OCI-LY1 (cell line): ENCODE measurements at regions not wholly inside any gene's neighbourhood (a gene's known extent, or its start where the extent isn't known, plus 50 kb on each side); places are given as distances from the start of the nearest gene placed in this dataset.

ENCODE experiments used
- H2AFZ ChIP-seq: fragments of 200-600 bp; sonication (generic), shearing (Covaris generic); 2 replicates; pipeline ENCODE4 v1.6.0; 2014; ENCODE audit warnings: antibody characterized with exemption, mild to moderate bottlenecking, low read length
- H3F3A ChIP-seq: fragments of 200-600 bp; sonication (generic), shearing (Covaris generic); 2 replicates; pipeline ENCODE4 v1.6.0; 2014; ENCODE audit warnings: mild to moderate bottlenecking, antibody characterized with exemption, low read length, moderate library complexity; ENCODE audit not compliant: insufficient read depth
- H3K27ac ChIP-seq: fragments of 200-600 bp; sonication (generic); 2 replicates; pipeline ENCODE4 v1.5.1; 2014; ENCODE audit warnings: low read length, mixed run types, mild to moderate bottlenecking, low read depth; ENCODE audit not compliant: poor library complexity, severe bottlenecking
- H3K27me3 ChIP-seq: fragments of 200-600 bp; sonication (generic); 2 replicates; pipeline ENCODE4 v1.6.0; 2014; ENCODE audit warnings: antibody characterized with exemption, mild to moderate bottlenecking, low read length, moderate library complexity; ENCODE audit not compliant: insufficient read depth
- H3K36me3 ChIP-seq: fragments of 200-600 bp; sonication (generic); 2 replicates; pipeline ENCODE4 v1.6.1; 2014; ENCODE audit warnings: mild to moderate bottlenecking, antibody characterized with exemption, low read length, moderate library complexity, mixed read lengths; ENCODE audit not compliant: insufficient read depth
- H3K4me1 ChIP-seq: fragments of 200-600 bp; sonication (generic); 2 replicates; pipeline ENCODE4 v1.5.1; 2014; ENCODE audit warnings: mild to moderate bottlenecking, low read length, moderate library complexity; ENCODE audit not compliant: insufficient read depth, severe bottlenecking
- H3K4me2 ChIP-seq: fragments of 200-600 bp; sonication (generic), shearing (Covaris generic); 2 replicates; pipeline ENCODE4 v1.6.1; 2014; ENCODE audit warnings: low read length
- H3K4me3 ChIP-seq: fragments of 200-600 bp; sonication (generic); 2 replicates; pipeline ENCODE4 v1.5.1; 2014; ENCODE audit warnings: low read length, low read depth, mild to moderate bottlenecking, mixed read lengths; ENCODE audit not compliant: poor library complexity, severe bottlenecking
- H3K79me2 ChIP-seq: fragments of 200-600 bp; shearing (Covaris generic); 2 replicates; pipeline ENCODE4 v1.6.1; 2016; ENCODE audit warnings: mixed run types, low read length, mixed read lengths; ENCODE audit not compliant: insufficient read depth
- H3K9ac ChIP-seq: fragments of 200-600 bp; sonication (generic), shearing (Covaris generic); 2 replicates; pipeline ENCODE4 v1.6.1; 2014; ENCODE audit warnings: mild to moderate bottlenecking, low read length, mixed read lengths
- H3K9me2 ChIP-seq: fragments of 200-600 bp; sonication (generic), shearing (Covaris generic); 2 replicates; pipeline ENCODE4 v1.6.1; 2014; ENCODE audit warnings: low read depth, mild to moderate bottlenecking, low read length, mixed read lengths
- H3K9me3 ChIP-seq: fragments of 200-600 bp; shearing (Covaris generic); 2 replicates; pipeline ENCODE4 v1.6.1; 2014; ENCODE audit warnings: low read length, mixed read lengths
- H4K20me1 ChIP-seq: fragments of 200-600 bp; sonication (generic), shearing (Covaris generic); 2 replicates; pipeline ENCODE4 v1.6.0; 2016; ENCODE audit warnings: mild to moderate bottlenecking, low read length; ENCODE audit not compliant: insufficient read depth
- CTCF ChIP-seq: fragments of 200-600 bp; sonication (generic), shearing (Covaris generic); IDR thresholded peaks from 2 replicates; pipeline ENCODE4 v1.5.1; 2017; ENCODE audit warnings: mild to moderate bottlenecking, antibody characterized with exemption, low read length, moderate library complexity, mixed read lengths
- EZH2 ChIP-seq: fragments of 200-600 bp; sonication (generic), shearing (Covaris generic); IDR thresholded peaks from 2 replicates; pipeline ENCODE4 v1.8.0; 2017; ENCODE audit warnings: borderline replicate concordance, mixed run types, mild to moderate bottlenecking, antibody characterized with exemption, low read length, moderate library complexity, mixed read lengths

GRCh38 chr2:104432401-104432800, 421.5 kb upstream of the POU3F3 start:
- Histone ChIP-seq H3K27me3 (no peaks in the 10 kb centered on the region), H3K79me2 (no peaks in the 10 kb centered on the region), H3K4me2 (peak overlapping the region; percentile 70), H3K4me3 (peak overlapping the region; percentile 67), H3K9me3 (peaks cover 6% of the 10 kb centered on the region; the same call in 1 of the 2 replicates), H4K20me1 (no peaks in the 10 kb centered on the region), H3K4me1 (peaks cover 57% of the 10 kb centered on the region), H3K27ac (peak overlapping the region; percentile 84), H3K9me2 (no peaks in the 10 kb centered on the region), H2AFZ (peak overlapping the region; percentile 70), H3F3A (no peaks in the 10 kb centered on the region), H3K36me3 (peaks cover 12% of the 10 kb centered on the region), H3K9ac (peak overlapping the region; percentile 52; the same call in 1 of the 2 replicates)
- no peak for TF ChIP-seq CTCF
- no peak for TF ChIP-seq EZH2

GRCh38 chr2:104432991-104433390, 420.9 kb upstream of the POU3F3 start:
- peaks cover 18% of the 10 kb centered on the region for H3K36me3 ChIP-seq
- peak overlapping the region; percentile 70 for H3K4me2 ChIP-seq
- peak overlapping the region; percentile 67 for H3K4me3 ChIP-seq
- H4K20me1 ChIP-seq: no peaks in the 10 kb centered on the region
- peaks cover 57% of the 10 kb centered on the region for H3K4me1 ChIP-seq
- H2AFZ ChIP-seq: 0 out of 2 replicates have a peak overlapping the region, but pooled peaks have one; percentile 70
- no peaks in the 10 kb centered on the region for H3K27me3 ChIP-seq
- no peaks in the 10 kb centered on the region for H3K79me2 ChIP-seq
- H3K9me2 ChIP-seq: no peaks in the 10 kb centered on the region
- TF ChIP-seq CTCF (no peak), EZH2 (no peak)
- no peaks in the 10 kb centered on the region for H3F3A ChIP-seq
- H3K27ac ChIP-seq: peak overlapping the region; percentile 84
- H3K9ac ChIP-seq: peak overlapping the region; percentile 52; the same call in 1 of the 2 replicates
- peaks cover 11% of the 10 kb centered on the region; the same call in 1 of the 2 replicates for H3K9me3 ChIP-seq

GRCh38 chr2:104433657-104434056, 420.3 kb upstream of the POU3F3 start:
- Histone ChIP-seq H3K9ac (peak overlapping the region; percentile 68), H3K4me2 (peak overlapping the region; percentile 70), H3K9me2 (no peaks in the 10 kb centered on the region), H3K27me3 (no peaks in the 10 kb centered on the region), H3K36me3 (peaks cover 24% of the 10 kb centered on the region), H4K20me1 (no peaks in the 10 kb centered on the region), H3K4me1 (peaks cover 57% of the 10 kb centered on the region), H3K9me3 (peaks cover 13% of the 10 kb centered on the region; the same call in 1 of the 2 replicates), H3F3A (no peaks in the 10 kb centered on the region), H3K79me2 (no peaks in the 10 kb centered on the region), H2AFZ (0 out of 2 replicates have a peak overlapping the region, but pooled peaks have one; percentile 34), H3K4me3 (peak overlapping the region; percentile 67), H3K27ac (peak overlapping the region; percentile 84)
- TF ChIP-seq CTCF: no peak
- TF ChIP-seq EZH2: no peak
